HEK293T (cell line): ENCODE measurements at regions not wholly inside any gene's neighbourhood (a gene's known extent, or its start where the extent isn't known, plus 50 kb on each side); places are given as distances from the start of the nearest gene placed in this dataset.

Source experiments
- ELF4 ChIP-seq: fragments of 450-650 bp; IDR thresholded peaks from 2 replicates; pipeline ENCODE4 v1.6.1; 2017; ENCODE audit warnings: antibody characterized with exemption
- FOXA1 ChIP-seq: fragments of 450-650 bp; IDR thresholded peaks from 2 replicates; pipeline ENCODE4 v1.6.1; 2016; ENCODE audit warnings: mild to moderate bottlenecking
- FOXK2 ChIP-seq: fragments of 450-650 bp; IDR thresholded peaks from 2 replicates; pipeline ENCODE4 v1.6.1; 2016; ENCODE audit warnings: mild to moderate bottlenecking
- FOXM1 ChIP-seq: fragments of 450-650 bp; IDR thresholded peaks from 2 replicates; pipeline ENCODE4 v1.6.1; 2017; ENCODE audit warnings: mild to moderate bottlenecking, borderline replicate concordance
- L3MBTL2 ChIP-seq: fragments of 450-650 bp; conservative IDR thresholded peaks from 2 replicates; pipeline ENCODE4 v1.6.1; 2016; ENCODE audit warnings: mild to moderate bottlenecking
- NFRKB ChIP-seq: fragments of 450-650 bp; IDR thresholded peaks from 2 replicates; pipeline ENCODE4 v1.6.1; 2016; ENCODE audit warnings: mild to moderate bottlenecking, moderate library complexity
- SP1 ChIP-seq: fragments of 450-650 bp; IDR thresholded peaks from 2 replicates; pipeline ENCODE4 v1.6.1; 2017
- SUZ12 ChIP-seq: fragments of 450-650 bp; IDR thresholded peaks from 2 replicates; pipeline ENCODE4 v1.6.1; 2016; ENCODE audit warnings: mild to moderate bottlenecking
- TARDBP ChIP-seq: fragments of 450-650 bp; IDR thresholded peaks from 2 replicates; pipeline ENCODE4 v1.6.1; 2016

GRCh38 chr10:76621886-76622620 is 1015.6 kb downstream of the KCNMA1 start:
- TF ChIP-seq SUZ12 (no peak), FOXM1 (no peak), FOXK2 (no peak), SP1 (no peak), FOXA1 (no peak), L3MBTL2 (no peak), TARDBP (no peak), NFRKB (no peak), ELF4 (no peak)
